ENCODE measurements at regions not wholly inside any gene's neighbourhood (a gene's known extent, or its start where the extent isn't known, plus 50 kb on each side); places are given as distances from the start of the nearest gene placed in this dataset.

DNA sequence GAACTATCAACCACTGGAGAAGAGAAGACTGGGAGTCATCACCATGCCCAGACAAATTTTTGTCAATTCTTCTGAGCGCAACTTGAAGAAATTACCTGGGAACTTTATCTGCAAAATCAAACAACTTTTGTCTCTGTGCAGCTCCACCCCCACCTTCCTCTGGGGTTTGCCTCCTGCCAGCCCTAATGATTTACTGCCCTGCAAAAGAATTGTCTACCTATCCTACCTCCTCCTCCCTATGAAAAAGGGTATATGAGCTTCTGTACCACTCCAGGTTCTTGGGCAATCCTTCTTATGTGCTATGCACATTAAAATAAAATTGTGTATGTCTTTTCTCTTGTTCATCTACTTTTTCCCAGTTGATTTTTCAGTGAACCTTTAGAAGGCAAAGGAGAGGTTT lies 191.9 kb downstream of the URB2 start:
- Mint-ChIP-seq H3K36me3 (no peaks in the 10 kb centered on the region), H3K9me3 (no peaks in the 10 kb centered on the region), H3K4me3 (no peak overlapping the region), H3K27me3 (peaks cover 14% of the 10 kb centered on the region), H3K27ac (no peak overlapping the region), H3K4me1 (no peaks in the 10 kb centered on the region)
- DNase-seq, result no peak
- CTCF ChIA-PET, result interaction anchor here (0.6 kb wide), 1 partner anchor 303 kb away, joined by 3 read pairs; no protein-coding TSS in a partner anchor

DNA sequence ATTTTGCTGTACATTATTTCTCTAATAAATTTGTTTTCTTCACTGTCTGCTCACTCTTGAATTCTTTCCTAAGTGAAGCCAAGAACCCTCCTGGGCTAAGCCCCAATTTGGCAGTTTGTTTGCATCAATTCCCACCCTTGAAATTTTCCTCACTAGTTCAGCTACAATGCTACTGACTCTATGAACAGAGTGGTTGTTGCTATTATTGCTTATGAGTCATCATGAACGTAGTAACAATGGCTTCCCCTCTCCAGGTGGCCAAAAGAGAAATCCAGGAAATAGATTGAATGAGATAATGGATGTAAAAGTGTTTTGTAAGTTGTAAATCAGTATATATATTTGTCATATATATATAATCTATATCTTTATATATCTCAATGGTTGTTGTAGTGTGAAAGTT lies 193.0 kb downstream of the URB2 start:
- CTCF ChIA-PET, result no interaction called here
- no peak overlapping the region for H3K27ac Mint-ChIP-seq
- H3K36me3 Mint-ChIP-seq, result no peaks in the 10 kb centered on the region
- DNase-seq, result no peak
- no peaks in the 10 kb centered on the region for H3K9me3 Mint-ChIP-seq
- peaks cover 14% of the 10 kb centered on the region for H3K27me3 Mint-ChIP-seq
- H3K4me3 Mint-ChIP-seq, result no peak overlapping the region
- no peaks in the 10 kb centered on the region for H3K4me1 Mint-ChIP-seq

- Mint-ChIP-seq H3K27me3 (peaks cover 13% of the 10 kb centered on the region), H3K27ac (no peak overlapping the region), H3K9me3 (peaks cover 8% of the 10 kb centered on the region), H3K36me3 (no peaks in the 10 kb centered on the region), H3K4me1 (no peaks in the 10 kb centered on the region), H3K4me3 (no peak overlapping the region)
- CTCF ChIA-PET, result no interaction called here
- DNase-seq, result no peak
Observed at GRCh38 chr1:229822026-229822425, 196.0 kb downstream of the URB2 start.

DNA sequence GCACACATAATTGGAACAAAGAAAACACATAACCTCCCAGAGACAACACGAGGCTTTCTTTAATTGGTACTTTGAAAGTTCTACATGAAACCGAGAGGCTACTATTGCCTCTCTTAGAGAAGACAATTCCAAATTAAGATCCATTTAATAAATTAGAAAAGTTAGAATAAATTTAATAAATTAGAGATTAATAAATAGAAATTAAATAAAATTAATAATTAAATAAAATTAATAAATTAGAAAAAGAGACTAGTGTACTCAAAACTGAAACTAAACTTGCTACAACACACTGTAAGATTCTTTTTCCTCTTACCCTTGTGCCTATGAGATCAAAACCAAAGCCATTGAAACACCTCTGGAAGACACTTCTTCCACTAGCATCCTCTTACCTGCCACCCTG lies 199.0 kb downstream of the URB2 start:
- CTCF ChIA-PET, result no interaction called here
- H3K9me3 Mint-ChIP-seq, result peaks cover 8% of the 10 kb centered on the region

GRCh38 chr1:229828461-229828860 lies 202.4 kb downstream of the URB2 start:
- Mint-ChIP-seq H3K9me3 (peaks cover 8% of the 10 kb centered on the region), H3K27me3 (peaks cover 5% of the 10 kb centered on the region), H3K27ac (no peak overlapping the region), H3K36me3 (no peaks in the 10 kb centered on the region), H3K4me3 (no peak overlapping the region), H3K4me1 (no peaks in the 10 kb centered on the region)
- CTCF ChIA-PET, result no interaction called here
- no peak for DNase-seq

More for the DNA sequence above, 199.0 kb downstream of the URB2 start:
- Mint-ChIP-seq H3K27ac (no peak overlapping the region), H3K36me3 (no peaks in the 10 kb centered on the region), H3K4me3 (no peak overlapping the region), H3K4me1 (no peaks in the 10 kb centered on the region), H3K27me3 (peaks cover 5% of the 10 kb centered on the region)
- no peak for DNase-seq

DNA sequence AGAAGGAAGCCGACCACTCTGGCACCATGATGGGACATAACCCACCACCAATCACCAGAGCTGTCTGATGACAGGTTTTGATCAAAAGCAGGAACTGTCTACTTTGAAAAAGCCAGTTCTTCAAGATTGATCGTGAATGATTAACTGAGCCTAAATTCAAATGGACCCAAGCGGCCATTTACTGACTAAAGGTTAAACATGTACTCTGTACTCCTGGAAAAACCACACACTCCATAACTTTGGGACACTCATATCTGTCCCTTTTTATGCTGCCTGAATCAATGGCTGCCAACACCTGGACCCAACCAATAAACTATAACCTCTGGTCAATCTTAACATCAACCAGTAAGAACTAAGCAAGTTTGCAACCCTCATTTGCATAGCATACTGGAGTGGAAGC lies 206.6 kb downstream of the URB2 start:
- H3K27me3 Mint-ChIP-seq, result peaks cover 9% of the 10 kb centered on the region
- H3K27ac Mint-ChIP-seq, result no peak overlapping the region
- DNase-seq, result no peak
- no peaks in the 10 kb centered on the region for H3K9me3 Mint-ChIP-seq
- H3K4me3 Mint-ChIP-seq, result no peak overlapping the region
- H3K4me1 Mint-ChIP-seq, result no peaks in the 10 kb centered on the region
- no peaks in the 10 kb centered on the region for H3K36me3 Mint-ChIP-seq
- CTCF ChIA-PET, result no interaction called here

- no peak for DNase-seq
- no peaks in the 10 kb centered on the region for H3K36me3 Mint-ChIP-seq
- no peak overlapping the region for H3K4me3 Mint-ChIP-seq
- CTCF ChIA-PET, result no interaction called here
- no peaks in the 10 kb centered on the region for H3K4me1 Mint-ChIP-seq
- peaks cover 18% of the 10 kb centered on the region for H3K27me3 Mint-ChIP-seq
- H3K27ac Mint-ChIP-seq, result no peak overlapping the region
- H3K9me3 Mint-ChIP-seq, result no peaks in the 10 kb centered on the region
Observed at GRCh38 chr1:229834230-229834629, 208.2 kb downstream of the URB2 start.

- no peak overlapping the region for H3K27ac Mint-ChIP-seq
- DNase-seq, result no peak
- no peaks in the 10 kb centered on the region for H3K4me1 Mint-ChIP-seq
- H3K36me3 Mint-ChIP-seq, result no peaks in the 10 kb centered on the region
- H3K27me3 Mint-ChIP-seq, result peaks cover 23% of the 10 kb centered on the region
- CTCF ChIA-PET, result interaction anchor here (0.5 kb wide), 1 partner anchor 218 kb away, joined by 3 read pairs; no protein-coding TSS in a partner anchor
- H3K9me3 Mint-ChIP-seq, result no peaks in the 10 kb centered on the region
- no peak overlapping the region for H3K4me3 Mint-ChIP-seq
Observed at GRCh38 chr1:229835226-229835625, 209.2 kb downstream of the URB2 start.

GRCh38 chr1:229836324-229836723 lies 210.3 kb downstream of the URB2 start:
- Mint-ChIP-seq H3K36me3 (no peaks in the 10 kb centered on the region), H3K27ac (no peak overlapping the region), H3K4me1 (no peaks in the 10 kb centered on the region), H3K4me3 (no peak overlapping the region), H3K9me3 (no peaks in the 10 kb centered on the region), H3K27me3 (peaks cover 23% of the 10 kb centered on the region)
- CTCF ChIA-PET, result interaction anchor here (1.2 kb wide), 1 partner anchor 13 kb away, joined by 3 read pairs; no protein-coding TSS in a partner anchor
- no peak for DNase-seq

- Mint-ChIP-seq H3K4me3 (no peak overlapping the region), H3K27me3 (peaks cover 23% of the 10 kb centered on the region), H3K9me3 (no peaks in the 10 kb centered on the region), H3K36me3 (no peaks in the 10 kb centered on the region), H3K4me1 (no peaks in the 10 kb centered on the region), H3K27ac (no peak overlapping the region)
- CTCF ChIA-PET, result no interaction called here
- DNase-seq, result no peak
Observed at GRCh38 chr1:229838204-229838603, 212.2 kb downstream of the URB2 start.

DNA sequence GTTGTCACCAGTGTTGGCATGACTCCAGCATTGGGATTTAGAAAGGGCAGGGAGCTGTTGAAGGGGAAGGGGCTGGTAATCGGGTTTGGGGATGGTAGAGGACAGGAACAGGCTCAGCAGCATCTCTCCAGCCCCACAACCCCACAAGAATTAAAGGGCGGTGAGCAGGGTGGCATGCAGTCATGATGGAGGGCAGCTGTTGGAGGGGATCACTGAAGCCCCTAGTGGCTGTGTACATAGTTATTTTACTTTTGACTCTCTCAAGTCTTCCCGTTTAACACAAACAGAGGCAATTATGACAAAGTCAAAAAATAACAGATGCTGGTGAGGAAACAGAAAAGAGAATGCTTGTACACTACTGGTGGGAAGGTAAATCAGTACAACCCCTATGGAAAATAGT lies 213.8 kb downstream of the URB2 start:
- H3K9me3 Mint-ChIP-seq, result no peaks in the 10 kb centered on the region
- no peak overlapping the region for H3K27ac Mint-ChIP-seq
- H3K4me3 Mint-ChIP-seq, result no peak overlapping the region
- H3K27me3 Mint-ChIP-seq, result peaks cover 34% of the 10 kb centered on the region
- DNase-seq, result no peak
- H3K4me1 Mint-ChIP-seq, result no peaks in the 10 kb centered on the region
- H3K36me3 Mint-ChIP-seq, result no peaks in the 10 kb centered on the region
- CTCF ChIA-PET, result no interaction called here

- Mint-ChIP-seq H3K27ac (no peak overlapping the region), H3K36me3 (no peaks in the 10 kb centered on the region), H3K4me3 (no peak overlapping the region), H3K27me3 (peaks cover 35% of the 10 kb centered on the region), H3K4me1 (no peaks in the 10 kb centered on the region), H3K9me3 (no peaks in the 10 kb centered on the region)
- DNase-seq, result no peak
- CTCF ChIA-PET, result no interaction called here
Observed at GRCh38 chr1:229841230-229841629, 215.2 kb downstream of the URB2 start.

GRCh38 chr1:229842302-229843255 lies 216.5 kb downstream of the URB2 start:
- H3K36me3 Mint-ChIP-seq, result no peaks in the 10 kb centered on the region
- CTCF ChIA-PET, result no interaction called here
- peaks cover 35% of the 10 kb centered on the region for H3K27me3 Mint-ChIP-seq
- H3K9me3 Mint-ChIP-seq, result no peaks in the 10 kb centered on the region
- no peak for DNase-seq
- H3K4me3 Mint-ChIP-seq, result no peak overlapping the region
- no peaks in the 10 kb centered on the region for H3K4me1 Mint-ChIP-seq
- no peak overlapping the region for H3K27ac Mint-ChIP-seq

- peaks cover 30% of the 10 kb centered on the region for H3K27me3 Mint-ChIP-seq
- H3K4me3 Mint-ChIP-seq, result no peak overlapping the region
- H3K27ac Mint-ChIP-seq, result no peak overlapping the region
- H3K9me3 Mint-ChIP-seq, result no peaks in the 10 kb centered on the region
- no peak for DNase-seq
- CTCF ChIA-PET, result no interaction called here
- no peaks in the 10 kb centered on the region for H3K4me1 Mint-ChIP-seq
- H3K36me3 Mint-ChIP-seq, result no peaks in the 10 kb centered on the region
Observed at GRCh38 chr1:229843627-229844238, 217.7 kb downstream of the URB2 start.

GRCh38 chr1:229844675-229845074 lies 218.6 kb downstream of the URB2 start:
- H3K4me1 Mint-ChIP-seq, result no peaks in the 10 kb centered on the region
- no peak overlapping the region for H3K4me3 Mint-ChIP-seq
- no peak overlapping the region for H3K27ac Mint-ChIP-seq
- DNase-seq, result no peak
- H3K36me3 Mint-ChIP-seq, result no peaks in the 10 kb centered on the region
- peaks cover 25% of the 10 kb centered on the region for H3K27me3 Mint-ChIP-seq
- H3K9me3 Mint-ChIP-seq, result no peaks in the 10 kb centered on the region
- CTCF ChIA-PET, result no interaction called here

All from activated naive CD4-positive, alpha-beta T cell treated with anti-CD3 and anti-CD28 coated beads, Interleukin-2, amount 10 ng/mL, durations not matched to agents 7 days and 5 days (primary cell).